ENCODE measurements at regions not wholly inside any gene's neighbourhood (a gene's known extent, or its start where the extent isn't known, plus 50 kb on each side); places are given as distances from the start of the nearest gene placed in this dataset.
"Not testable (repeated sequence)": the region's sequence is repeated elsewhere in the genome, so short reads cannot be mapped to it uniquely, and the experiment has no call there.

DNA sequence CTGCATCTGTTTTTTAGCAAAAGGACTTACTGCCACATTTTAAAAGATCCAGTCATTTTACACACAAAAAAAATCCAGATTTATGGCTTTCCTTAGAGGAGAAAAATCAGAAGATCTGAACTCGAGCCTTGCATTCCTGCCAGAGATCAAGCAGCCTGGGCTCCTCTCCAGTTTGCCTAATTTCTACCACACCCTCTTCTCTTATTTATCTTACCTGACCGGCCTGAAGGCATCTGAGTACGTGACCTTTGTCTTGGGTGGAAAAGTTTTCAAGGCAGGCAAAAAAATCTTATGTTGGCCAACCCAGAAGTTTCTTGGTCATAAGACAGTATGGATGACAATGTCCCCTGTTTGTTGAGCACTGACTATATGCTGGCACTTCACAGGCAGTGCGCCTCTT is 60.3 kb downstream of the CHRD start:
- no peak for DNase-seq

- no peak for DNase-seq
Observed at GRCh38 chr3:184441202-184441900, 61.5 kb downstream of the CHRD start.

DNA sequence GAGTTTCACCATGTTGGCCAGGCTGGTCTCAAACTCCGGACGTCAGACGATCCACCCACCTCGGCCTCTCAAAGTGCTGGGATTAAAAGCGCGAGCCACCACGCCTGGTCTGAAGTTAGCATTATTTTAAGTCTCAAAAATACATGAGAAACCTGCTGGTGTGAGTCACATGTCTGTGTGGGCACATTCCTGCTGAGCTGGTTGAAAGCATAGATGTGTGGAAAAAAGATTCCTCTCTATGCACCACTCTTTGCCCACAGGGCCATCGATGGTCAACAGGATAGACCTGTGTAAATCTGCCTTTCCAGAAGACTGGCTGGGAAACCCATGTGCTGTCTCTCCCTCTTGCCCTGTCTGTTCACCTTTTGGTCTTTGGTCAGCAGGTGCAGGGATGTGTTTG is 63.5 kb downstream of the CHRD start:
- no peak for DNase-seq

DNA sequence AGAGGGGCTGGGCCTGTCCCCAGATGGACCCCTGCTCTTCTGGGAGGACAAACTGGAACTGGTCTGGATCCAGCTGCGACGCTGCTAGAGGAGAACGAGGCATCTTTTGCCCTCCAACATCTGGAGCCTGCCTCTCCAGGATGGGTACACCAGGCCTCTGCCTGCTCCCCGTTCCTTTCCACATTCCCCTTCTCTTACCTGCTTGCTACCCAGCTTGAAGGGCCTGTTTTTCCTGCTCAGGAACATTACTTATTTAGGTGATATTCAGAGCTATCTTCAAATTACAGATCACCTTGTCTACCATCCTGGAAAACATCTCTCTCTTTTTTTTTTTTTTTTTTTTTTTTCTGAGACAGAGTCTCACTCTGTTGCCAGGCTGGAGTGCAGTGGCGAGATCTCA is 64.0 kb downstream of the CHRD start:
- no peak for DNase-seq

DNA sequence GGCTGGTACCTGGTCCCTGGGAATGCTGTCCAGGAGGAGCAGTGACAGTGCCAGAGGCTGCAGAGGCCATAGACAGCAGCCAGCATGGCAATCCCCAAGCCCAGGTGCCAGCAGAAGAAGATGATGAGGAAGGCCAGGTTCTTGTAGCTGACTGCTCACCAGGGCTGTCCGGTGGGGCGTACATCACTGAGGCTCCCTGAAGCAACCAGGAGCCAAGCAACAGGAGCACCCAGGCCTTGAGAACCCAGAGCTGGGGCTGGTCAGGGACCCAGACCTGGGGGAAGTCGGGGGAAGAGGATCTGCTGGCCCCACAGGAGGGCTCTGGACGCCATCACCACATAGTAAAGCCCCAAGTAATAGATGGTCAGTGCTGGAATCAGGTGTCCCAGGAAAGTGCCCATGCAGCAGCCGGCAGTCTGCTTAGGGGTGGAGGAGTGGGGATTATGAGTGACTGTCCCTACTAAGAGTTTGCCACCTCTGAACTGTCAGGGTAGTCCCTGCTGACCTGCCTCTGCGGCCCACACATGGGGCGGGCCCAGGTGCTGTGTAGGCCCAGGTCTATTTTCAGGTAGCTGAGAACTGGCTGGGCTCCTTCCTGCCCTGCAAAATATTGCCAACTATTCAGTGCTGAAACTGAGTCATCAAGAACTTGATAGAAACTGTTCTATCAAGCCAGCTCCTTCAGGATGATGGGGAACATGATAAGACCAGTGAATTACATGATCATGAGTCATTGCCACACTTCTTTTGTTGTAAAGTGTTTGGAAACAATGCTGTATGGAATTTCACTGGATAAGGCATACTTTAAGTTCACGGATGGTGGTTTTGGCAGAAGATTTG is 68.7 kb downstream of the CHRD start:
- no peak for DNase-seq

DNA sequence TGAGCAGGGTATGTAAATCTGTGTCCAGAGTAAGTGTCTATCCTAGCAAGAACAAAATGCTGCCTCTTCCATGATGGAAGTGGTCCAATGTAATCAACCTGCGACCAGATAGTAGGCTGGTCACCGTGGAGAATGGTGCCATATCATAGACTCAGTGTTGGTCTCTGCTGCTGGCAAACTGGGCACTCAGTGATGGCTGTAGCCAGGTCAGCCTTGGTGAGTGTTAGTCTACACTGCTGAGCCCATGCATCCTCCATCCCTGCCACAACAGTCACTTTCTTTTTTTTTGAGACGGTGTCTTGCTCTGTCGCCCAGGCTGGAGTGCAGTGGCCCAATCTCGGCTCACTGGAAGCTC is 69.3 kb downstream of the CHRD start:
- DNase-seq, result no peak

DNA sequence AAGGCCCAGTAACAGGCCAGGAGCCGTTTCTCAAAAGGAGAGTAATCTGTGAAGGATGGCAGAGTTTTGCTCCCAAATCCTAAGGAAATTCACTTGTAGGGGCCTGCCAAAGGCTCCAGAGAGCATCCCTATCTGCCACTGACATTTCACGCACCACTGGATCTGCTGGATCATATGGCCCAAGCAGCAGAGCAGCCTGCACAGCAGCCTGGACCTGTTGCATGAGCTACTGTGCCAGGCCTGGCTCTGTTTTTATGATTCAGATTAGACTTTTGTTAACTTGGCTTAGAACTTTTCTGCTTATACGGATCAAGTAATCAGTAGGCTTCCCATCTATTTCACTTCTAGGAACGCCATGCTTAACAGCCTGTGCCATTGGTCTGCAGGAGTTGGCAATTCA is 70.7 kb downstream of the CHRD start:
- DNase-seq, result no peak

DNA sequence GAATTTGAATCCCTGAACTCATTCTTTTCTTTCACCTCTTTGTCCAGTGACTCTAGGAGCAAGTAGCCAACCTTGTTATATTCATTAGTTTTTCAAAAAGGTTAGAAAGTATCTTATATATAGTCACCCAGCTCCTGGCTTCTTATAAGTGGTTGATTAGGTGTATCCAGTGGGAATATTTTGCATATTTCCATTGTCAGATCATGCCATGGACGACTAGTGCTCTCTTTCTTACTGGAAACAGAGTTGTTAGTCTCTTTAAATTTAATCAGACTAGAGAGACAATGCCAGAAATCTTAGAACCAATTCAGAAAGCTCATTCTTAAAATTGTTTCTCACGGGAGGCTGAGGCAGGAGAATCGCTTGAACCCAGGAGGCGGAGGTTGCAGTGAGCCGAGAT is 73.4 kb downstream of the CHRD start:
- DNase-seq, result no peak

GRCh38 chr3:184455991-184456390 is 76.1 kb downstream of the CHRD start:
- no peak for DNase-seq

DNA sequence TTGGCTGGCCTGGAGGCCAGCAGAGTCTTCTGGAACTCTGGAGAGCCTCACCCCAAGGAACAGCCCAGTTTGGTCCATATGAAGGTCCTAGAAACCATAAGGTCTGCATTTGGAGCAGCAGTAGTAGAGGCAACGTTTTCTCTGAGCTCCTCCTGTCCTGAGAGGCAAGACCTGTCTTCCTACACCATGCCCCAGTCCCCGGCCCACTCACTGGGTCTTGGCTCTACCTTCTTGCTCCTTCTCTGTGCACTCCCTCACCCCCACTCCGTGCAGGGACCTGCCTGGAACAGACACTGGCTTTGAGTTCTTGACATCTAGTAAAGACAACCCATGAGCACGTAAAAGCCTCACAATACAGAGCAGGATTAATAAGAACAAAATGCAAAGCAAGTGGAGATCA is 76.6 kb downstream of the CHRD start:
- DNase-seq, result no peak

- DNase-seq, result no peak
Observed at GRCh38 chr3:184457329-184457728, 77.5 kb downstream of the CHRD start.

DNA sequence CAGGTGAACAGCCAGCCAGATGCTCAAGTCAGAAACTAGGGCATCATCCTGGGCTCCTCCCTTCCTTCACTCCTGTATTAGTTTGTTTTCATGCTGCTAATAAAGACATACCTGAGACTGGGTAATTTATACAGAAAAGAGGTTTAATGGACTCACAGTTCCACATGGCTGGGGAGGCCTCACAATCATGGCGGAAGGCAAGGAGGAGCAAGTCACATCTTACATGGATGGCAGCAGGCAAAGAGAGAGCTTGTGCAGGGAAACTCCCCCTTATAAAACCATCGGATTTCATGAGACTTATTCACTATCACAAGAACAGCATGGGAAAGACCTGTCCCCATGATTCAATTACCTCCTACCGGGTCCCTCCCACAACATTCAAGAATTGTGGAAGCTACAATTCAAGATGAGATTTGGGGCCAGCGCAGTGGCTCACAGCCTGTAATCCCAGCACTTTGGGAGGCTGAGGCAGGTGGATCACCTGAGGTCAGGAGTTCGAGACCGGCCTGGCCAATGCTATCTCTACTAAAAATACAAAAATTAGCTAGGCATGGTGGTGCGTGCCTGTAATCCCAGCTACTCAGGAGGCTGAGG is 78.0 kb downstream of the CHRD start:
- DNase-seq, result not testable (repeated sequence)

GRCh38 chr3:184459355-184459754 is 79.5 kb downstream of the CHRD start:
- no peak for DNase-seq

GRCh38 chr3:184460276-184460675 is 80.4 kb downstream of the CHRD start:
- DNase-seq, result no peak

GRCh38 chr3:184461219-184461618 is 81.4 kb downstream of the CHRD start:
- no peak for DNase-seq

GRCh38 chr3:184465883-184466412 is 86.1 kb downstream of the CHRD start:
- no peak for DNase-seq

- no peak for DNase-seq
Observed at GRCh38 chr3:184466413-184466960, 86.6 kb downstream of the CHRD start.

DNA sequence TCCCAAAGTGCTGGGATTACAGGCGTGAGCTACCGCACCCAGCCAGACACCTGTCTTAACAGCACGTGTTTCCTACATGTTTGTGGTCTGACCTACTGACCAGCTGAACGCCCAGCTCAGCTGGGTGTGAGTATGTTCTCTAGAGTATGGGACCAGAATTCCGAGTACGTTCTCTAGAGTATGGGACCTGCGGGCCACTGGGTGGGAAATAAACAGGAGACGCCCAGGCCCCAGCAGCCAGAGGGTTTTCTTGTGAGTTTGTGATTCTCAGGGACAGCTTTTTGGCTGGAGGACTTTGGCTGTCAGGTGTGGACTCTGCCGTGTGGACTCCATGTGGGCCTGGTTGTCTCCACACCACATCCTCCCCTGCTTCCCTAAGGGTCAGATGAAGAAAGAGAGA is 87.3 kb downstream of the CHRD start:
- DNase-seq, result no peak

DNA sequence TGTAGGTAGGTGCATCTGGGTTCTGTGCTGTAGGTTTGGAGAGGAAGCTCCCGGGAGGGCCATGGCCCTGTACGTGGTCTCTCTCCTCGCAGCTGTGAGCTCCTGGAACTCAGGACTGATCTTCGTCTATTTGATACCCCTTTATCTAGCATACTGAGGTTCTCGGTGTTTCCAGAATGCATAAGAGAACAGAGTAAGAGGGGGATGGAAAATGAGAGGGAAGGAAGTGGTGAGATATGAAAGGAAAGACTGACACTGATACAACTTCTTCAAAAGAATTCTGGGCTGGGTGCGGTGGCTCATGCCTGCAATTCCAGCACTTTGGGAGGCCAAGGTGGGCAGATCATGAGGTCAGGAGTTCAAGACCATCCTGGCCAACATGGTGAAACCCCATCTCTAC is 90.7 kb downstream of the CHRD start:
- peak; percentile 37 for DNase-seq

GRCh38 chr3:184471439-184471838 is 90.1 kb upstream of the EPHB3 start:
- DNase-seq, result peak; percentile 20

GRCh38 chr3:184472723-184473428 is 88.7 kb upstream of the EPHB3 start:
- DNase-seq, result peak; percentile 42

GRCh38 chr3:184474897-184475296 is 86.7 kb upstream of the EPHB3 start:
- peak; percentile 23 for DNase-seq

- DNase-seq, result no peak
Observed at GRCh38 chr3:184477940-184478339, 83.6 kb upstream of the EPHB3 start.
